MM.1S (cell line): ENCODE measurements at regions not wholly inside any gene's neighbourhood (a gene's known extent, or its start where the extent isn't known, plus 50 kb on each side); places are given as distances from the start of the nearest gene placed in this dataset.

Experiments
- CTCF ChIP-seq: fragments of 300-600 bp; sonication (generic); IDR thresholded peaks from 2 replicates; pipeline ENCODE4 v1.5.1; 2016; ENCODE audit warnings: antibody characterized with exemption, low read length, mixed read lengths
- EZH2 ChIP-seq: fragments of 300-600 bp; sonication (generic); optimal IDR thresholded peaks from 2 replicates; pipeline ENCODE3; 2017; ENCODE audit warnings: low read depth, mild to moderate bottlenecking, antibody characterized with exemption, low read length, mixed read lengths
- EZH2phosphoT487 ChIP-seq: fragments of 300-600 bp; sonication (generic); IDR thresholded peaks from 2 replicates; pipeline ENCODE4 v1.6.1; 2018; ENCODE audit warnings: antibody characterized with exemption, low read length

GRCh38 chr13:53137779-53138178 lies 109.2 kb downstream of the OLFM4 start:
- TF ChIP-seq CTCF (no peak), EZH2 (no peak), EZH2phosphoT487 (no peak)
